ENCODE measurements at regions not wholly inside any gene's neighbourhood (a gene's known extent, or its start where the extent isn't known, plus 50 kb on each side); places are given as distances from the start of the nearest gene placed in this dataset.

DNA sequence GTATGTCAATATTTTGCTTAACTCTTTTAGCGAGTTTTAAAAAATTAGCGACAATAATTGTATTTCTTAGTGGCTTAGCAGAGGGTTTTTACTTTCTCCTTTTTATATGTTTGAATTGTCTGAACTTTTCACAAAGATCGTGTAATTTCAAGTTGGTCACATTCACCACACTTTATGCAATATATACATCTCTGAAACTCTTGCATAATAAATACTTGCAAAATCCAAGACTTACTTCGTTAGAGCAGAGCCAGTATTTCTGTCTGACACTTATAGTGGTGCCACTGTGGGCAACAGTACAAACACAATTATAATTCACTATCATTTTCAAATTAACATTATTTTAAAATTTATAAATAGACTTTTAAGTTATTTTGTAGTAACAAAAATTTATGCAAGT is 62.0 kb downstream of the SUCNR1 start:
- DNase-seq, result no peak

DNA sequence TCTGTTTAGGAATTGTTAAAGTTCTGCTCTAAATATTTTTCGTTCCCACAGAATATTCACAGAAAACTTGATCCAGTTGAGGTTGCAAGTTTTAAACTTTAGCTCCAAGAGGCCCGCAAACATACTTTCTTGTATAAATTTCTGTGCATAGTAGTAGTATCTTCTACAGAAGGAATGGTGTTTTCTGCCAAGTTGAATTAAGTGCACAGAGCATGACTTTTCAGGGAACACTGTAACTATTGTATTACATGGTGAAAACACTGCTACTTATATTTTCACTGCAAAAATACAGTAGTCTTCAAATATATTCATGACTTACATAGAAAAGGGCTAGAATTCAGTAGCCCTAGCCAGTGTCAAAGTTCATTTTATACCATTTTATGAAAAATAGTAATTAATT is 67.0 kb downstream of the SUCNR1 start:
- DNase-seq, result no peak

DNA sequence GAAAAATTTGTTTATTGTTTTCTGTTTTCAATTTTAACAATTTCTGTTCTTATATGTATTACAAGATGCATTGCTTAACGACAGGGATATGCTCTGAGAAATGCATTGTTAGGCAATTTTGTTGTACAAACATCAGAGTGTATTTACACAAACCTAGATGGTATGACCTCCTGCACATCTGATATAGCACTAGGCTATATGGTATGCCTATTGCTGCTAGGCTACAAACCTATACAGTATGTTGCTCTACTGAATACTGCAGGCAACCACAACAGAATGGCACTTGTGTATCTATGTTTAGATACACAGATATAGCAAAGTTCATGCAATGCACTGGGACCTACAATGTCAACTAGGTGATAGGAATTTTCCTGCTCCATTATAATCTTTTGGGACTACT is 70.1 kb downstream of the SUCNR1 start:
- no peak for DNase-seq

DNA sequence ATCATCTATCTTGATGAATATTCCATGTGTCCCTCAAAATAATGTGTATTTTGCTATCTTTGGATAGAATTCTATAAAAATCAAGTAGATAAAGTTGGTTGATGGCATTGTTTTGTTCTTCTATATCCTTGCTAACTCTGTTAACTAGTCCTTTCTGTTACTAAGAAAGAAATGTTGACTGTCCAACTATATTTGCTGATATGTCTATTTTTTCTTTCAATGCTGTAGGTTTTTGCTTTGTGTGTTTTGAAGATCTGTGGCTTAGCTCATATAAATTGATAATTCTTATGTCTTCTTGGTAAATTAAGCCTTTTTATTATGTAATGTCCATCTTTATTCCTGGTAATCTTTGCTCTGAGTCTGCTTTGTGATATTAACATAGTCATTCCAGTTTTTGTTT is 70.9 kb downstream of the SUCNR1 start:
- DNase-seq, result no peak

DNA sequence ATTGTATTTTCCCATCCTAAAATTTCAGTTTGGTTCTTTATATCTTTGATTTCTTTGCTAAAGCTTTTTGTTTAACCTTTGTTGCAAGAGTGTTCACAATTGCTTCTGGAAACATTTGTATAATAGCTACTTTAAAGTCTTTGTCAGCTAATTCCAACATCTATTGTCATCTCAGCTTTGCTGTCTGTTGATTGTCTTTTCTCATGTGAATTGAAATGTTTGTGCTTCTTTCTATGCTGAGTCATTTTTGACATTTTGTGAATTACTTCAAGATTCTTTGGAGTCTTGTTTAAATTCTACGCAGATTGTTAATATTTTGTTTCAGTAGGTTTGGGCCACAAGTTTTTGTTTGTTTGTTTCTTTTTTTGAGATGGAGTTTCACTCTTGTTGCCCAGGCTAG is 73.2 kb downstream of the SUCNR1 start:
- DNase-seq, result no peak

DNA sequence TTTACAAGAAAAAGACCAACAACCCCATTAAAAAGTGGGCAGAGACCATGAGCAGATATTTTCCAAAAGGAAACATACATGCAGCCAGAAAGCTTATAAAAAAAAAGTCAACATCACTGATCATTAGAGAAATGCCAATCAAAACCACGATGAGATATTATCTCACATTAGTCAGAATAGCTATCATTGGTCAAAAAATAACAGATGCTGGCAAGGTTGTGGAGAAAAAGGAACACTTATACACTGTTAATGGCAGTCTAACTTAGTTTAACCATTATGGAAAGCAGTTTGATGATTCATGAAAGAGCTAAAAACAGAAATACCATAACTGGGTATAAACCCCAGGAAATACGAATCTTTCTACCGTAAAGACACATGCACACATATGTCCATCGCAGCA is 76.3 kb downstream of the SUCNR1 start:
- DNase-seq, result no peak

DNA sequence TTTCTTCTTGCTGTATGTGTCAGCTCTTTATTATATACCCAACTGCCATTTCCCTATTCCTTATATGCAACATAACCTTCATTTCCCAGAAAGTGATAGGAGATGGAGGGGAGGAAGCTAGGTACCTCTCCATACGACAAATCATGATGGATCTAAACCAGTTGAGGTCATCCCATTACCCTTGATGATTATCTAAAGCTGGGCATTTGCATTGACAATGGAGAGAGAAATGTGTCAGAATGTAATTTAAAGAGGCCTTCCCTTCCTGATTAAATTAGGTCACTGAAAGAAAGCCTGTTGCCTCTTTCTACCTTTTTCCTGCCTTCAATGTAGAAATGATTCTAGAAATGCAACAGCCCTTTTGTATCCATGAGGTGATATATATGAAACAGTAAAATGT is 81.9 kb downstream of the SUCNR1 start:
- no peak for DNase-seq

DNA sequence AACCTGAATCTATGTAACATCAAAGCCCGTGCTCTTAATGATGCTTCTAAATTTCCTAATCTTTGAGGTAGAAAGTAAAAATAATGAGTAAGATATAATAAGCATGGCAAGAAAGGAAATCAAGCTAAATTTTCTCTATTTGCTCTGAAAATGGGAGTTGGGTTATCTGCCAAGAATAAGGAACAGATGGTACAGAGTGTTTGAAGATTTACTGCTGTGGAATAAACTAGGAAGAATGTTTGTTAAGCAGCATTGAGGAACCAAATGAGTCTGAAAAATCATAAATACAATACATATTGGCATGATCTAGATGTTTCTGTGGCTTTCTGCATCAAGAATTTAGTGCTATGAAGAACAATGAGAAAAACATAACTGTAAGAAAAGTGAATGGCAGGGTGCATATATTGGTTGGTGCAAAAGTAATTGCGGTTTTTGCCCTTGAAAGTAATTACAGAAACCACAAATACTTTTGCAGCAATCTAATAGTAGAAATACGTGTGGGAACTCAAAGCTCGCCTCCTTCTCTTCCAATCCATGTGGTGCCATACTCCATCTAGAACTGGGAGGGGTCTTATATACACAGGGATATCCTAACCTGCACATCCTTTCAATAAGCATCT is 87.6 kb downstream of the SUCNR1 start:
- no peak for DNase-seq

DNA sequence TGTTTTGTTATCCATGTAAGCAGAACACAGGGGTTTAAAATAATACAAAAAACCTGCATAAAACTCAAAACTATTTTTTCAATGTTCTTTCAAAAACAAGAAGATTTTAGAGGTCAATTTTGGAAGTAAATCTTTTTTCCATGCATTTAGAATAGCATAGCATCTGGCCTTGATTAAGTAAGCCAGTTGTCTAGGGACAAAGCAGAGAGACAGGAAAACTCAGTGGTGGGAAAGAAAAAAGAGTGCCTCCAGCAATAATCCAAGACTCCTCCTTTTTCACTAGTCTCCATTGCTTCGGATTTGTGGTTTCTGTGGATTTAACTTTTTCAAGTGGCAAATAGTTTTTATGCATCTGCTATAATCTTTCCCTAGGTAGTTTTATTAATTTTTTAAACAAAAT is 88.9 kb downstream of the SUCNR1 start:
- DNase-seq, result no peak

DNA sequence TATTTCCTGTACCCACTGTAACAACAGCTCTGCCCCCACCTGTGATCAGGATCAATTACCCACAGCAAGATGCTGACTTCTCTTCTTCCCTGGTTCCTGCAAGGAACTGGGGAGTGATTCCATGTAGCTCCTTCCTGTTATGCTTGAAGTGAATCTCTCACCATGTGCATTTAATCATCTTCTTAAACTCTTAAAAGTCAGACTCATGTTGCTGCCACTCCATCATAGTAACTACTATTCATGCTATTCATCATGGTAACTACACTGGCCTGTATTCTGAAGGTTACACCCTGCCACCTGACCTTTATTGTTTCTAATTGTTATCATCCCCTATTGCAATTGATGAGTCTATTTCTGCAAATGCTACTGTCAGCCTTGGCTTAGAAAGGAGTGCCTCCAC is 89.5 kb downstream of the SUCNR1 start:
- no peak for DNase-seq

DNA sequence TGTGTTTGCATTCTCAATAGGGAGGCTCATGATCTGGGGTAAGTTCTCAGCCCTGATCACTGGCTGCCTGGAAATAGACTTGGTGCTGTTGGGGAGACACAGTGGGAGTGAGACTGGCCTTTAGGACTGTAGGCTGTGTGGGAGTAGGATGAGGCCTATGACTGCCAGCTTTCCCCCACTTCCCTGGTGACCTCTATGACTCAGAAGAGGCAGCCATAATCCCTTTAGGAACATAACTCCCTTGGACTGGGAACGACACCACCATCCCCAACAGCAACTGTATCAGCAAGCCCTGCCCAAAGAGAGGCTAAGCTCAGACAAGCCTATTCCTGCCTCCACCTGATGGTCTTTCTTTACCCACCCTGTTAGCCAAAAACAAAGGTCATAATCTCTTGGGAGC is 91.3 kb downstream of the SUCNR1 start:
- no peak for DNase-seq

DNA sequence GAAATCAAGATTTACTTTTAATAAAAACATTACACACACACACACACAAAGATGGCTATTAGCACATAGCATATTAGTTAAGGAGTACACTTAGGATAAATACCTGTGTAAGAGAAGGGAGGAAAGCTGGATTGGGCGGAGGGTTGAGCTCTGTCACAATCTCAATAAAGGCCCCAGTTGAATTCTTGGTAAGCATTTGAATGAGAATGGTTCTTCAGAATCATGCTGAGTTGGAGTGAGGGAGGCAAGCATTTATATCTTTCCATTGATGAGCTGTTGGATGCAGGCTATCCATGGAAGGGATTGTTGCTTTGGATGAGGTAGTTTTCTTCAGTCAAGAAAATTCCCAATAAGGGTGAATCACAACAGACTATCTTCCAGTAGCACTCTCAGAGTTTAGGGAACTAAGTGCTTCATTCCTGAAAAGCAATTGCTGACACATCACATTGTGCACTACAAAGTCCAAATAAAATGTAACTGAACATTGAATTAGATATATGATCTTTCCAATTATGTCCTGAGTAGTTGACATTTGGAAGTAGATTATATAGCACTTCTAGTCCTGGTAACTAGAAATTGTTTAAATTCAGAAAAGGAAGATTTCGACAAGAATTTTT is 95.7 kb downstream of the SUCNR1 start:
- DNase-seq, result no peak

DNA sequence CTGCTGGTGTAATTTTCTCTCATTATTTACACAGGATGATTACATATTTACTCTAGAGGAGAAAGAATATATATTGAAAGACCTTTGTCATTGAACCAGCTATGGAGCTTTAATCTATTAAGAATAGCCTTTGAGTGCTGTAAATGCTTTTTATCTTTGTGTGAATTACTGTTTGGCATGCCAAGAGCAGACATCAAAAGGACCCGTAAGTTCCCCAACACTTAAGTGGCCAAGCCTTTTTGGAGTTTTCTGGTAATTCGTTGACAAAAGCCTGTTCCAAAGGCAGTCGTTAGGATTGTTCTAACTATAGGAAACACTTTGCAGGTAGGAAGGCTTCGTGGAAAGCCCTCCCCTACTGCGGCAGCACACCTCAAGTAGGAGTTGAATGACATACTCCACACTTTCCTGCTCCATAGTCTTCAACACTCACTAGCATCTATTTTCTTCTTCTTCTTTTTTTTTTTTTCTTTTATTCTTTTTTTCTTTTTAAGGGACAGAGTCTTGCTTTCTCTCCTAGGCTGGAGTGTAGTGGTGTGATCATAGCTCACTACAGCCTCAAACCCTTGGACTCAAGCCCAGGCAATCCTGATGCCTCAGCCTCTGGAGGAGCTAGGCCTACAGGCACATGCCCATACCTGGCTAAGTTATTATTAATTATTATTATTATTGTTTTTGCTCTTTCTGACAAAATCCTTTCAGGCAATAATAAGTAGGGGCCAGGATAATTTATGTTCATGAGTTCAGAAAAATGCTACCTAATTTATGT is 98.6 kb downstream of the SUCNR1 start:
- DNase-seq, result no peak

DNA sequence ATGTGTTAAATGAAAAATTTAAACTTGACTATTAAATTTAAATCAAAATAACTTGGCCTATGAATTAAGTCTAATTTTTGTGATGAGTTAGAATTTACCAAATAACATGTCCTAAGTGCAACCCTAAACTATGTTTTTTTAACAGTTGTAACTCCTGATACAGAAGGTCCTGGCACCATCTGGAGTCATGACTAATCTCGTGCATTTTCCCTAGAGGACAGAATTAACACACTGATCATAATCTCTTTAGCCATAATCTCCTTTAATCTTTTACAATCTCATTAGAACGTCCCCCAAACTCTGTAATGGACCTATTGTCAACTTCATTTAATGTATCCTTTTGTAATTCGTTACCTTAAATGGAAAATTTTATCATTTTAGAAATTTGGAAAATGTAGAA is 100.6 kb downstream of the SUCNR1 start:
- no peak for DNase-seq

DNA sequence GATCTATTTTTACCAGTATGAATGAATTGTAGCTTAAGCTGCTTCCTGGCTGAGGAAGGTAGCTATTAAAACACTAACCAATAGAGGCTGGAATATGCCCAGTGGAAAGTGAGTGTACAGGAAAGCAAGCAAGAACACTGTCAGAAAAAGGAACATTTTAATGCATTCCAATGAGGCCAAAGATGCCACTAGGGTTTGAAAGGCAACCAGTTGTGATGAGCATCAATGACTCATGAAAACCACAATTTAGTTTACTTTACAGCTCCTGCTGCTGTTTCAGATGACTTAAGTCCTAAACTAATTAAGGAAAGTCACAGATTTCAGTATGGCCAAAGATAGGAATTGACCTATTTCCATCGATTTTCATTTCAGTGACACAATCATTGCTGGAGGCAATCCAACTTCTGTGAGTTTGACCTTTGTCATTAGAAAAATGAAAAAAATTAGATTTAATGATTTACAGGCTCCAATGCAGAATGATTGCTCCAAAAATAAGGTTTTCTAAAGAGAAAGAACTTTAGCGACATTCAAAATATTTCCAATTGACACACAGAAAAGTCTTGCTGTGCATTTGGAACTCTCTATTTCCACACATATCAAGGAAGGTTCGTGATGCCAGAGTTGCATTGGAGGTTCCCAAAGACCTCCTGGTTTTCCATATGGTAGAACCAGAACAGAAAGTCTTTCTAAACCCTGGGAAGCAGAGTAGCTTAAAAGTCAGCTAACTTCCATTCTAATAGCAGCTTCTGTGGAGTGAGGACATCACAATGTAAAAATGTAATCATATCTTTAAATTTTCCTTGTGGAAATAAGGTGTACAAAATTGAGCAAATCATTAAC is 103.0 kb downstream of the SUCNR1 start:
- DNase-seq, result no peak

DNA sequence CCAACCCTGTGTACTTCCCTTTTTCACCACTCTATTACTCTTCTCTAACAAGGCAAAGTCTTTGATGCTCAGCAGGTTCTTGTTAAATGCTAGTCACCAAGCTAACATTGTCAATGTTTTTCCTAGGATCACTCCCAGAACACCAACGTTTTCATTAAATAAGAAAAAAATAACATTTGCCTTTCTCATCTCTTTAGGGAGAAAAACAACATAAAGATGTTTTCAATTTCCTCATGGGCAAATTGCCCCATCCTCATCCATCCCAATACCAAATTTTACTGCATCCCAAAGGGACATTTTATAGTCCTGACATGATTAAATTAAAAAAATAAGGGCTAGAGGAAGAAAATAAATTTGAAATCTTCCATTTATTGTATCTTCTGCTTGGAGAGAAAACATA is 106.5 kb downstream of the SUCNR1 start:
- no peak for DNase-seq

DNA sequence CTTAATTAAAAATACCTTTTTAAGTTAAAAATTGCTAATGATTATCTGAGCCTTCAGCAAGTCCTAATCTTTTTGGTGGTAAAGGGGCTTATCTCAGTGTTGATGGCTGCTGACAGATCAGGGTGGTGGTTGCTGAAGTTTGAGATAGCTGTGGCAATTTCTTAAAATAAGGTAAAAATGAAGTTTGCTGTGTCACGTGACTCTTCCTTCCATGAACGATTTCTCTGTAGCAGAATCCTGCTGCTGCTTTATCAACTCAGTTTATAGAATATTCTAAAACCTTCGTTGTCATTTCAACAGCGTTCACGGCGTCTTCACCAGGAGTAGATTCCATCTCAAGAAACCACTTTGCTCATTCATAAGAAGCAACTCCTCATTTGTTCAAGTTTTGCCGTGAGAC is 110.1 kb downstream of the SUCNR1 start:
- DNase-seq, result no peak

DNA sequence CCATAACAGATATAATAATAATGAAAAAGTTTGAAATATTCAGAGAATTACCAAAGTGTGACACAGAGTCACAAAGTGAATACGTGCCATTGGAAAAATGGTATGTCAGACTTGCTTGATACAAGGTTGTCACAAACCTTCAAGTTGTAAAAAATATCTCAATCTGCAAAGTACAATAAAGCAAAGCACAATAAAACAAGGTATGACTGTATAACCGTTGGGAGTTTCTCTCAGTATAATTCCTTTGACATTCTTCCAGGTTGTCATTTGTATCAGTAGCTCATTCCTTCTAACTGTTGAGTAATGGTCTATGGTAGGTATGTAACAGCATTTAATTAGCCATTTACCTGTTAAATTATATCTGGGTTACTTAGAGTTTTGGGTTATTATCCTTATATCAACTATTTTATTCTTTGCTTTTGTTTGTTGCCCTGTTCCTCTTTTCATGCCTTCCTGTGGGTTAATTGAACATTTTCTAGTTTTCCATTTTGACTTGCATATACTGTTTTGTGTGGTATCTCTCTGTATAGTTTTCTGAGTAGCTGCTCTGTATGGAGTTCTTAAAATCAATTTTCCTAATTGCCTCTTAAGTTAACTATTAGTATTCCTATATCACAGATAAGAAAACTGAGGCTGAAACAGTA is 112.5 kb downstream of the SUCNR1 start:
- DNase-seq, result no peak

DNA sequence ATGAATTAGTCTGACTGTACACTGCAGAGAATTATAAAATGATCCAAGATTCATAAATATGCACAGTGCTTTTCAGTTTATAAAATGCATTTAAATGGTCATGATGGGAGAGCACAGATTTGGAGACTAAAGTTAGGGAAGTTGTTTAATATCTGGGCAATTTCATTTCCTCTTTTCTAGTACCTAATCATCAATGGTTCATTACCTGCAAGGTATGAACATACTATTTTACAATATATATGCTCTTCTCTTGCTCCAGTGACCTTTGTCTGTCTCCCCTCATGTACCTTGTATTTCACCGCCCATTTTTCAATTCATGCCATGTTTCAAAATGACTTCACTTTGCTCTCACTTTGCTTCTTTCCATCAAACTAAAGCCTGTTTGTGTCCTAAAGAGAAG is 114.5 kb downstream of the SUCNR1 start:
- DNase-seq, result no peak

DNA sequence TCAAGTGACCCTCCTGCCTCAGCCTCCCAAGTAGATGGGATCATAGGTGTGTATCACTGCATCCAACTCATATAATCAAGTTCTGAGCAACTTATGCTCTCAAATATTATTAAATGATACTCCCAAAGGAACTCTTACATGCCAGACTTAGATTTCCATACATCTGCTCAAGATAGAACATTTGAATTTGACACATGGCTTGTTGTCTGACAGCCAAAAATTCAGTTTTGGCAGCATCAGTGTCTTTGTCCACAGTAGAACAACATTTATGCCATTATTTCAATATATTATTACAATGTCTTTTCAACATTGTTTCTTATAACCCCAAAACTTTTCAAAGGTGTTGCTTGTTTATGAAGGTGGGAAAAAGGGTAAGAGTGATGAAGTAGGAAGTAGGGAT is 116.2 kb downstream of the SUCNR1 start:
- no peak for DNase-seq

DNA sequence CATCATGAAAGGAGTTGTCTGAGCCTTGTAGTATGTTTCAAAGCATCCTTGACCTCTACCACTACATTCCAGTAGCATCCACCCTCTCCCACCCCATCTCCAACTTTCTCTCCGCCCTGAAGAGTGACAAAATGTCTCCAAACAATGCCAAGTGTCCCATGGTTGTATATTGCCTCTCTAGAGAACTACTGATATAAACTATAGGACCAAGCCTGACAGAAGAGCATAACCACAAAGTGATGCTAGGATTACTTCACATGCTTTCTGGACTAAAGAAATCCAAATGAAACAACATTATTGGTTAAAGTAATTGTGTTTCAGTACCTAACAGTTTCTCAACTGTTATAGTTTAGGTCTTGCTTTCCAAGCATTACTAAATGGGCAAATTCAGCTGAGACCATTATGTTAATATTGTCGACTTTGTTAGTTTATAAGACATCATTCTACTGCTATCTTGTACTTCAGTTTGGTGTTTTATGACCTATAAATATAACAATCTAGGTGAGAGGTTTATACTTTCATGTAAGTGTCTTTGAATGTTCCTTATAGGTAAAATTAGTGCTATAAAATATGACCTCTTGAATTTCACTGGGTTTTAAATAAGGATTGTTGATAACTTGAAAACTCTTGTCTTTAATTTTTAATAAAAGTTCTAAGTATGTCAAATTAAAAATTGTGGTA is 117.4 kb downstream of the SUCNR1 start:
- DNase-seq, result no peak

DNA sequence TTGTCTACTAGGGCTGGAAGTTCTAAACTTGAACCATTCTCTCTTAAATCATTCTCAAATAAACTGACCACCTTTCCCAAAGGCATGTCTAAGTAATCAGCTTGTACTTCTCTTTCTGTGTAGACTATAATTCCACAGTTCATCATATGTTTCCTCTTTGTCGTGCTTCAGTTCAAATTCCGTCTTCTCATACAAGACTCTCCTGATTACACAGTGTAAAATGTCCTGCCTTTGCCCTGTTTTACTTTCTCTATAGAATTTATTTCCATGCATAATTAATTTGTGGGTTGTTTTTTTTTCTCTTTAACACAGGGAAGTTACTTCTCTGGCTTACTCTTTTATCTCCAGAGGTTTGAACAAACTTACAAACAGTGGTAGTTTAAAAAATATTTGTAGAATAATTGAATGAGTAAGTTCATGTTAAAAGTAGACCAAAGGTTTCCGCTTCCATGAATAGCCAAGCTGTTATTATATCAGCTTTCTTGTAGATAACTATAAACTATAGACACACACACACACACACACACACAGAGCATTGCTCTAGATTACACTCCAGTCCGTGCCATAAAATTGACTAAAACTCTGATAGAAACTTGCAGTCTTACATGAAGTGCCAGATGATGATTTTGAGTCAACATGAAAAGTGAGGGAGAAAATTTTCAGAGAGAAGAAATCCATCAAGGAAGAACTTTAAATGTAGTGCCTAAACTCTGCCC is 119.0 kb downstream of the SUCNR1 start:
- DNase-seq, result no peak
